Sigmoid colon (tissue), 6 donors: ENCODE measurements at regions not wholly inside any gene's neighbourhood (a gene's known extent, or its start where the extent isn't known, plus 50 kb on each side); places are given as distances from the start of the nearest gene placed in this dataset.
"Not testable (repeated sequence)": the region's sequence is repeated elsewhere in the genome, so short reads cannot be mapped to it uniquely, and the experiment has no call there.

Experiments used
- DNase-seq: peaks from one replicate; pipeline ENCODE4 v3.0.0-alpha.2; 2019
- H3K27ac ChIP-seq, 4 donors: fragments of 200-600 bp; sonication (generic); one replicate each; pipeline ENCODE4 v1.5.1; 2016 to 2019; ENCODE audit warnings: mild to moderate bottlenecking in 1 of 4
- H3K27me3 ChIP-seq, 3 donors: fragments of 200-600 bp; sonication (generic); one replicate each; pipeline ENCODE4 v1.5.1; 2019; ENCODE audit warnings: mild to moderate bottlenecking in 1 of 3
- H3K36me3 ChIP-seq, 4 donors: fragments of 200-600 bp; sonication (generic); one replicate each; pipeline ENCODE4 v1.5.1; 2016 to 2019
- H3K4me1 ChIP-seq, 4 donors: fragments of 200-600 bp; sonication (generic); one replicate each; pipeline ENCODE4 v1.5.1; 2017 to 2019
- H3K4me3 ChIP-seq, 4 donors: fragments of 200-600 bp; sonication (generic); one replicate each; pipeline ENCODE4 v1.5.1; 2017 to 2019; ENCODE audit warnings: mild to moderate bottlenecking in 2 of 4, moderate library complexity in 1 of 4
- H3K9me3 ChIP-seq, 4 donors: fragments of 200-600 bp in 3 of 4; sonication (generic) in 3 of 4; one replicate each; pipeline versions ENCODE4 v1.5.1 to v1.6.1; 2013 to 2019
- CTCF ChIP-seq, 4 experiments: fragments of 450-650 bp in 3 of 4; fragments of 200-600 bp in 1 of 4; IDR thresholded peaks; one replicate each; pipeline ENCODE4 v1.5.1; 2016 to 2019; ENCODE audit warnings: antibody characterized with exemption in 4 of 4, mild to moderate bottlenecking in 3 of 4, moderate library complexity in 2 of 4
- EP300 ChIP-seq, 4 donors: sonication (generic); formaldehyde crosslinking; IDR thresholded peaks; one replicate each; pipeline ENCODE4 v1.6.1; 2017; ENCODE audit warnings: antibody characterized with exemption in 4 of 4
- POLR2A ChIP-seq, 2 donors: fragments of 450-650 bp; IDR thresholded peaks; one replicate each; pipeline ENCODE4 v1.6.1; 2016; ENCODE audit warnings: antibody characterized with exemption in 2 of 2, mild to moderate bottlenecking in 2 of 2, moderate library complexity in 2 of 2
- POLR2AphosphoS5 ChIP-seq, 4 donors: sonication (generic); formaldehyde crosslinking; IDR thresholded peaks; one replicate each; pipeline ENCODE4 v1.6.1; 2017; ENCODE audit warnings: antibody characterized with exemption in 4 of 4
- WGBS, 2 donors: extraction: QIAGEN DNeasy Blood & Tissue Kit; methylation state at CpG; one replicate each; pipeline ENCODE4 v1.1.7; 2013; 5-methylcytosine and 5-hydroxymethylcytosine counted together
- intact Hi-C: fragments of 100-400 bp; cut with DNase I; formaldehyde crosslinking; loops from one replicate; pipeline ENCODE4 v1.15.1; 2023
- donor health status: healthy with polysubstance abuse.
- donor health status: healthy.

- H3K27ac ChIP-seq, intact Hi-C loops, DNase-seq, H3K4me3 ChIP-seq, H3K9me3 ChIP-seq, H3K36me3 ChIP-seq, H3K4me1 ChIP-seq: not testable (repeated sequence)
- 63 to 79% methylated on average over 83 of the region's 83 CpGs for WGBS, 2 donors
- H3K27me3 ChIP-seq, result peaks cover 0 to 15% (median 0%) of the 10 kb centered on the region in 3 donors
These were observed 555.7 kb downstream of the TP53TG3F start for GRCh38 chr16:34014841-34015820.

DNA sequence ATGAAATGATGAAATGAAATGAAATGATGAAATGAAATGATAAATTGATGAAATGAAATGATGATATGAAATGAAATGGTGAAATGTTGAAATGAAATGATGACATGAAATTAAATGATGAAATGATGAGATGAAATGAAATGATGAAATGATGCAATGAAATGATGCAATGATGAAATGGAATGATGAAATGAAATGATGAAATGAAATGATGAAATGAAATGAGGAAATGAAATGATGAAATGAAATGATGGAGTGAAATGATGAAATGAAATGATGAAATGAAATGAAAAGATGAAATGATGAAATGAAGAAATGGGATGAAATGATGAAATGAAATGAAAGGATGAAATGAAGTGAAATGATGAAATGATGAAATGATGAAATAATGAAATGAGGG is 558.9 kb downstream of the TP53TG3F start:
- H3K27ac ChIP-seq, DNase-seq, H3K9me3 ChIP-seq, intact Hi-C loops, H3K4me3 ChIP-seq, H3K4me1 ChIP-seq, H3K36me3 ChIP-seq: not testable (repeated sequence)
- peaks cover 0 to 15% (median 0%) of the 10 kb centered on the region in 3 donors for H3K27me3 ChIP-seq

GRCh38 chr16:34050787-34051320 is 591.4 kb downstream of the TP53TG3F start:
- TF ChIP-seq EP300 (IDR thresholded peaks at IDR 0.05) (no peak), POLR2A (IDR thresholded peaks at IDR 0.05) (no peak), CTCF (IDR thresholded peaks at IDR 0.05) (no peak), POLR2AphosphoS5 (IDR thresholded peaks at IDR 0.05) (no peak)
- Histone ChIP-seq H3K36me3 (no peaks in the 10 kb centered on the region), H3K9me3 (peaks cover 0 to 13% (median 8%) of the 10 kb centered on the region in 4 donors), H3K27ac (no peak overlapping the region), H3K27me3 (peaks cover 0 to 16% (median 0%) of the 10 kb centered on the region in 3 donors), H3K4me3 (no peak overlapping the region), H3K4me1 (no peaks in the 10 kb centered on the region)
- intact Hi-C loops, result no loop called here
- 66 to 80% methylated on average over 42 of the region's 42 CpGs for WGBS, 2 donors
- DNase-seq, result peak; percentile 53

DNA sequence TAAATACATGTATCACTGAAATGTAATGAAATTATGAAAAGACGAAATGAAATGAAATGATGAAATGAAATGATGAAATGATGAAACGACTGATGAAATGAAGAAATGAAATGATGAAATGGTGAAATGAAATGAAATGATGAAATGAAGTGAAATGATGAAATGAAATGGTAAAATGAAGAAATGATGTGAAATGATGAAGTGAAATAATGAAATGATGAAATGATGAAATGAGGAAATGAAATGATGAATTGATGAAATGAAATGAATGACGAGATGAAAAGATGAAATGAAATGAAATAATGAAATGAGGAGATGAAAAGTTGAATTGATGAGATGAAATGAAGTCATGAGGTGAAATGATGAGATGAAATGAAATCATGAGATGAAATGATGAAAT is 594.7 kb downstream of the TP53TG3F start:
- no peaks in the 10 kb centered on the region for H3K36me3 ChIP-seq

DNA sequence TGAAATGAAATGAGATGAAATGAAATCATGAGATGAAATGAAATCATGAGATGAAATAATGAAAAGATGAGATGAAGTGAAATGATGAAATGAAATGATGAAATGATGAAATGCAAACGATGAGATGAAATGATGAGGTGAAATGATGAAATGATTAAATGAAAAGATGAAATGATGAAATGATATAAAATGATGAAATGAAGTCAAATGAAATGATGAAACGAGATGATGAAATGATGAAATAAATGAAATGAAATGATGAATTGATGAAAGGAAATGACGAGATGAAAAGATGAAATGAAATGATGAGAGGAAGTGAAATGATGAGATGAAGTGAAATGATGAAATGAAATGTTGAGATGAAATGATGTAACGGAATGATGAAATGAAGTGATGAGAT is 595.6 kb downstream of the TP53TG3F start:
- TF ChIP-seq POLR2AphosphoS5 (IDR thresholded peaks at IDR 0.05), result no peak
- TF ChIP-seq CTCF (IDR thresholded peaks at IDR 0.05), result no peak
- TF ChIP-seq POLR2A (IDR thresholded peaks at IDR 0.05), result no peak
- no peak for TF ChIP-seq EP300 (IDR thresholded peaks at IDR 0.05)
- Histone ChIP-seq H3K4me1 (no peaks in the 10 kb centered on the region), H3K27ac (no peak overlapping the region), H3K4me3 (no peak overlapping the region), H3K36me3 (no peaks in the 10 kb centered on the region), H3K9me3 (peaks cover 0 to 13% (median 7%) of the 10 kb centered on the region in 4 donors), H3K27me3 (peaks cover 0 to 16% (median 0%) of the 10 kb centered on the region in 3 donors)
- intact Hi-C loops, result no loop called here
- DNase-seq, result no peak
- 55 to 58% methylated on average over 4 of the region's 4 CpGs for WGBS, 2 donors

More for the DNA sequence above, 594.7 kb downstream of the TP53TG3F start:
- TF ChIP-seq POLR2A (IDR thresholded peaks at IDR 0.05), result no peak
- no peak for TF ChIP-seq CTCF (IDR thresholded peaks at IDR 0.05)
- no peak for TF ChIP-seq EP300 (IDR thresholded peaks at IDR 0.05)
- TF ChIP-seq POLR2AphosphoS5 (IDR thresholded peaks at IDR 0.05), result no peak
- no peak overlapping the region for H3K27ac ChIP-seq
- WGBS, 2 donors, result 68 to 69% methylated on average over 3 of the region's 3 CpGs
- no peaks in the 10 kb centered on the region for H3K4me1 ChIP-seq
- H3K9me3 ChIP-seq, result peaks cover 0 to 13% (median 8%) of the 10 kb centered on the region in 4 donors
- DNase-seq, result no peak
- intact Hi-C loops, result no loop called here
- no peak overlapping the region for H3K4me3 ChIP-seq
- H3K27me3 ChIP-seq, result peaks cover 0 to 16% (median 0%) of the 10 kb centered on the region in 3 donors

GRCh38 chr16:34062620-34063253 is 603.3 kb downstream of the TP53TG3F start:
- DNase-seq, H3K4me1 ChIP-seq, H3K27me3 ChIP-seq, H3K4me3 ChIP-seq, H3K36me3 ChIP-seq, intact Hi-C loops, H3K27ac ChIP-seq: not testable (repeated sequence)
- 62 to 74% methylated on average over 4 of the region's 4 CpGs for WGBS, 2 donors
- peaks cover 0 to 18% (median 2%) of the 10 kb centered on the region in 4 donors for H3K9me3 ChIP-seq

GRCh38 chr16:34063498-34064157 is 604.2 kb downstream of the TP53TG3F start:
- H3K4me1 ChIP-seq, H3K36me3 ChIP-seq, H3K27ac ChIP-seq, H3K4me3 ChIP-seq, intact Hi-C loops, DNase-seq, H3K27me3 ChIP-seq: not testable (repeated sequence)
- 80 to 96% methylated on average over 1 of the region's 1 CpG for WGBS, 2 donors
- peaks cover 0 to 18% (median 2%) of the 10 kb centered on the region in 4 donors for H3K9me3 ChIP-seq

GRCh38 chr16:34064602-34065001 is 605.2 kb downstream of the TP53TG3F start:
- H3K36me3 ChIP-seq, H3K4me3 ChIP-seq, H3K27ac ChIP-seq, H3K4me1 ChIP-seq, intact Hi-C loops, H3K27me3 ChIP-seq, DNase-seq: not testable (repeated sequence)
- H3K9me3 ChIP-seq, result peaks cover 0 to 18% (median 2%) of the 10 kb centered on the region in 4 donors
- WGBS, 2 donors, result 71 to 78% methylated on average over 2 of the region's 2 CpGs
